HT-29 (cell line): ENCODE measurements at regions not wholly inside any gene's neighbourhood (a gene's known extent, or its start where the extent isn't known, plus 50 kb on each side); places are given as distances from the start of the nearest gene placed in this dataset.

Source experiments
- DNase-seq: peaks from one replicate; pipeline ENCODE4 v3.0.0-alpha.2; 2015; ENCODE audit warnings: low spot score

DNA sequence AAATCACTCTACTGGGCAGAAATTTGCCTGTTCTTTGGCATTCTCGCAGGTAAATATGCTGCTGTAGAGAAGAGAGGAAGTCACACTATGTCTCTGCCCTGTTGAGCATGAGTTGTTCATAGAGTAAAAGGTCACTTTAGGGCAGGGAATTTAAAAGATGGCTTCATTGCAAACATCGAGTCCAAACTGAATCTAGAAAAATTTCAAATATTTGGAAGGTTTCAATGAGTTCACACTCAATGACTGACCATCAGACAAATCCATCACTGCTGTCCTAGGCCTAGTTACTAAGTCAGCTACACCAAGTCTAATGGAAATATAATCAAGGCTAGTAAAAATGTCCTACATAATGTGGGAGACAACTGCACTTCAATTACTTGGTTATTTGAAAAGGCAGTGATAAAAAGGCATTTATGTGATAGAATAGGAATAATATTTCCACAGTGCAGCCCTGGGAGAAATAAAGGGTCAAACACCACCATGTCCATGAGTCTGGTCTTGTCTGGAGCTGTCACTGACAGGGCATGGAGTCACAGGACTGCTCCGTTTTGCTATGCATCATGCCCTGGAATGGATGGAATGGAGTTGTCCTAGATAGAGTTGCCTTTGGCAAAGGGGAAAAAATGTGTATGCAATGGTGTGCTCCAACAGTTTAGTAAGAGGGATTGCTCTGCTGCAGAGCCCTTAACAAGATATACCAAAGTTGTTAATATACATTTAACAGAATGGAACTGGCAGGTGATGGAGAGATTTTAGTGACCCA, 218.5 kb upstream of the DAPK1 start:
- DNase-seq = no peak

DNA sequence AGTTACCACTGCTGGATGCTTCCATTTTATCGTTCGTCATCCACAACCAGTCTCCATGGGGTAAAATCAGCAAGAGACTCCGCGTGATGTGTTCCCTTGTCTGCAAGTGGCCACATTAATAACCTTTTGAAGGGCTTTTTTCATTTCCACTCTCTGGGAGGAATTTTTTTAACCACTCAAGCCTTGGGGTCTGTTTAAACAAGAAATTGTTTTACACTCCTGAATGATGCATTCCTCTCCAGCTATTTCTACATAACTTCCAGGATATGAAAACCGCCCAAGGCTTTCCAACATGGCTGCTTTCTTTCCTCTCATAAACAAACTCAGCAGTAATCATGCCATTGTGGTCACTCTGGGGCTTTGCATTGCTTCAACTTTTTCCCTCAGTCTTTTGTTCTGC, 217.2 kb upstream of the DAPK1 start:
- DNase-seq = no peak

DNA sequence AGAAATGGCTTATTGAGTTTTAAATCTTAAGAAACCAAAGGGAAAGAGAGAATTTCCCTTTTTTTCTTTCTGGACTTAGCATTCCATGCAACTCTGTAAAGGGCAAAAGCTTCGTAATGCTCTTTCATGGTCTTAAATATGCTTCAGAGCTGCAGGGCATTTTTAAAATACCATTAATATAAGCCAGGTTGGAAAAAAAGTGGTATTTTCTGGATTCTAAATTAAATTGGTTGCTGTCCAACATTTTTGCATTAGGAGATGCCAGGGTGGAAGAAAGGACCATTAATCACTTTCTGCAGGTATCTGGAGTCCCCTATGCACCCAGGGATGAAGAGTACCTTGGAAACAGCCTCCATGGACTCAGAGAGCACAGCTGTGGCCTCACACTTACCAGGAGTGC, 215.1 kb upstream of the DAPK1 start:
- DNase-seq = no peak

DNA sequence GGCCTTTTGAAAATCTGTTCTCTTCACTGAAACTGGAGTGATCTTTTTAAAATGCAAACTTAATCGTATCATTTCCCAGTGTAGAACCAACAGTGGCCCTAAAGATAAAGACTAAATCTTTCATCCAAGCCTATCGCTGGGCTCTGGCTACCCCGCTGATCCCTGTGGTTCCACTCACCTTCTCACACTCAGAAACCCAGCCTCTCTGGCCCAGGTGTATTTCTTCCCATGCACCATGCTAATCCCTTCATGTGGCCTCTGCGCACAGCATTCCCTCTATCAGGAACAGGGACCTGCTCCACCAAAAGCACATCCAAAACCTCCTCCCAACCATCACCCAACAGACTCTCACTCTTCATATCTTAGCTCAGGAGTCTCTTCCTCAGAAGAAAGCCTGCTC, 214.1 kb upstream of the DAPK1 start:
- no peak for DNase-seq

DNA sequence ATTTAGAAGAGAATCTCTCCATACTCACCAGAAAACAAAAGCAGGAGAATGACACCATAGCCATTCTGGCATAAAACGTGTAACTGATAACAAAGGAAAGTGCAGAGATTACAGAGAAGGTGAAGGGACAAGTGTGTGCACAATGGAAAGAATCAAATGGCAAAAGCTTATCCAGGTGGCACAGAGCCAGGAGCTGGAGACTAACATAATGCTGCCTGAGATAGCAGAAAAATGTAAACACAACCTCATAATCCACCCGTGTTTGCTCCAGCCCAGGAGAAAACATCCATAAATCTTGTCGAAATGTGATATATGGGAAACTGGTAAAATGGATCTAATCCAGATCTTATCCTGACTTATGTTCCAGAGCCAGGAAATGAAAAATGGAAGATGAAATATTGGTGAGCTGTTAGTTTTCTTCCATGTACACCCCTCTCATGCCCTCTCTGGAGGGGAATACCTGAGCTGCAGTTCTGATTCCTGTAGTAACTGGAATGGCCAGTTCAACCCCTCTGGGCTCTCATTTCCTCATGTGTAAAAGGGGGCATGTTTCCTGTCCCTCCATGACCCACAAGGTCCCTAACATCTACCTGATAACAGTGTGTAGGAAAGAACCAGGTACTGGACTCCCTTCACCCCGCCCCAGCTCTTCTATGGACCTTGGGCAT, 212.3 kb upstream of the DAPK1 start:
- DNase-seq = peak; percentile 7

DNA sequence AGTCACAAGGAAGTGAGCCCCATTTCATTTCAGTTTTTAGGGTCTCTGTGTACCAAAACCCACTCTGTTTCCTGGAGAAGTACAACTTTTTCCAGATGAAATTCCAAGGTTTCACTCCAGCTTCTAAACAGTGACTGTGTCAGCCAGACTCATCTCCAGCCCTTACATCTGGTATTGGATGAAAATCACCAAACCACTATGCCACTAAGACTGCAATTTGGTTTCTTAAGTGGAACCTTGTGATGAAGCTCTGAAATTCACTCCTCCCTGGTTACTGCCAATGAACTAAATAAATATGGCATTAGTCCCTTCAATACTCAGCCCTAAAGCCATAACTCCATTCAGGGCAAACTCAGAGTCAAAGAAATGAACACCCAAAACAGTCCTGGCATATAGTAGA, 211.2 kb upstream of the DAPK1 start:
- DNase-seq = no peak

DNA sequence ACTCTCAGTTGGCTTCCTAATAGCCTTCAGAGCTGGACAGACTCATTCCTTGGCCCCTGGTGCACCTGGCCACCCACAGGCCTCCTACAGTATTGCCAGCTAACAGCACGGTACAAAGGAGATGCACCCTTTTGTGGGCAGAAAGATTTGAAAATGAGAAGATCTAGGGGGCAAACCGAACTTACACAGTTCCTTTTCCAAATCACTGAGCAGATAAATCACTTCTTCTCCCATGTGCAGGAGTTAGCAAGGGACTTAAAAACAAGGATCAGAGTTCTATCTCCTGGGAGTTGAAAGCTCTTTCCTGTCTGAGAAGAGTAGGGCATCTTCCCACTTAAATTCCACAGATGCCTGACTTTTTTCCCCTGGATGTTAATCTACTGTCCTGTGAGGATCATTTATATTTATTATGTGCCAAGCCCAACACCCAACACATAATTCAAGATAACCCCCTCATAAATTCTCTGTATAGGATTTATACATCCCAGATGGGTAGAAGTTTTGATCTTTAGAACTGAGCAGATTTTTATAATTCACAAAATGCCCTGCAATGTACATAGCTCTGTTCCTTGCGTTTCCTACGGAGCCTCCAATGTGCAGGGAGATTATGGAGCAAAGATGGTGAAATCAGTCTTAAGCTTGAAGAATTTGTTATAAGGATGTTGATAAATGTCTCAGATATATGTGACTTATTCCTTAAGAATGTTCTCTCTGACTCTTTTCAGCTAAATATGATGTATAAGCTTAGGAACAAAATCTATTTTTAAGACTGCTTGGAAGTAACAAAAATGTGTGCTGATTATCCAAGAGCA, 207.2 kb upstream of the DAPK1 start:
- DNase-seq = peak; percentile 4

DNA sequence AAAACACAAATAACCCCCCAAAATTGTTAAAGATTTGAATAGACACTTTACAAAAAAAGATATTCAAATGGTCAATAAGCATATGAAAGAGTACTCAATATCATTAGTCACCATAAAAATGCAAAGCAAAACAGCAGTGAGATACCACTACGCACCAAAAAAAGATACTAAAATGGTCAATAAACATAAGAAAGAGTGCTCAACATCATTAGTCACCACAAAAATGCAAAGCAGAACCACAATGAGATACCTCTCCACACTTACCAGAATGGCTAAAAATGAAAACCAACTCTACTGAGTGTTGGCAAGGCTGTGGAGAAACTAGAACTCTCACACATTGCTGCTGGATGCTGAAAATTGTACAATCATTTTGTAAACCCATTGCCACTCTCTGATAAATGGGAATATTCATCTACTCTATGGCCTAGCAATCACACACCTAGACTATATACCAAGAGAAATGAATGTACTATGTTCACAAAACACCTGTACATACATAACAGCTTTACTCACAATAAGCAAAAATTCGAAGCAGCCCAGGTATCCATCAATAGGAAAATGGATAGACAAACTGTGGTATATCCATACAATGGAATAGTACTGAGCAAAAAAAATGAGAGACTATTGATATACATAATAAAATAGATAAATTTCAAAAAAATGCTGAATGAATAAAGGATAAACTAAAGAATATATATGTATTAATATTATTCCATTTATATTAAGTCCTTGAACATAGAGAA, 205.0 kb upstream of the DAPK1 start:
- no peak for DNase-seq

DNA sequence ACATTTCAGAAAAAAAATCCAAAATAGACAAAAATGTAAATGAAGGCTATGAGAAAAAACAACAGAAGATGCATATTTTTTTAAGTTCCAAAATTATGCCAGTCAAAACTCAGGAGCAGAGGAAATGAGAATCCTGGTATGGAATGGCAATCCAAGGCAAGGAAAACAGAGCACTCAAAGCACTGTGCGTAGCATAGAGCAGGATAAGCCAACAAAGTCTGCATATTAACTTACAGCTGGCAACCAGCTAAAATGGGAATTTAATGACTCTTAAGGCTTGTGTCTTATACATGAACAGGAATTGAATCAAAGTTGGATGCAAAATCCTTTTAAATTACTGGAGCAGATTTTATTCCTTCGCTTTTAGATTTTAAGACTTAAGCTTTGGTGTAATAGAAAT, 203.5 kb upstream of the DAPK1 start:
- no peak for DNase-seq

DNA sequence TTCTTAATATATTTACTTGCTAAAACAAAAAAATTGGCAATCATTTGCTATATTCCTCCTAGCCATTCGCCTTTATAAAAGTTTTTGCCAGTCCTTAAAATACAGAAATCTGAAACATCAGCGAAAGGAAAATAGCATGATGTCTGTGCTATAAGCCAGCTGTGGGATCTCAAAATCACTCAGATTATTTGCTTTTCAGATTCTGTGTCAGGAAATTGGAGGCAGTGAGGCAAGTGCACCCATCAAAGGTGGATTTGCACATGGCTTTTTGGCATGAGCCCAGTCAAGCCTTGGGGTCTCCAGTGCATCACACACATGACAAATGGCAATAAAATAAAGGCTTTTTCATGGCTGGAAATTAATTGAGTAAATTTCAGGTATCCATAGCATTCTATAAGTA, 196.8 kb upstream of the DAPK1 start:
- DNase-seq = no peak

DNA sequence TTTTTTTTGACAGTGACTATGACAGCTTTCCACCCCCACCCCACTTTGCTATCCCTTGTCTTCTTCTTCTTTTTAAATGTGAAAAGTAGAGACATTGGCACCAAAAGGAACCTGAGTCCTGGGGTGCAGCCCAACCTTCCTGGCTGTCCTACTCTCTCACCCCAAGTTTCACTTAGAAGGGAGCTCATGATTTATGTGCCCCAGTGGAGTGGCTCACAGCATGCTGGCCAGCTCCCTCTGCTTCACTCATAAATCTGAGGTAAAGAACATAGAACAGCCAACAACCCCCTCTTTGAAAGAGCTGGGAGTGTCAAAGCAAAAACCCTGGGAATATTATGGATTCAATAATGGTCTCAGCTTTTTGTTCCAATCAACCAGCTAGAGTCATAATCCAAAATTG, 196.3 kb upstream of the DAPK1 start:
- DNase-seq = no peak

DNA sequence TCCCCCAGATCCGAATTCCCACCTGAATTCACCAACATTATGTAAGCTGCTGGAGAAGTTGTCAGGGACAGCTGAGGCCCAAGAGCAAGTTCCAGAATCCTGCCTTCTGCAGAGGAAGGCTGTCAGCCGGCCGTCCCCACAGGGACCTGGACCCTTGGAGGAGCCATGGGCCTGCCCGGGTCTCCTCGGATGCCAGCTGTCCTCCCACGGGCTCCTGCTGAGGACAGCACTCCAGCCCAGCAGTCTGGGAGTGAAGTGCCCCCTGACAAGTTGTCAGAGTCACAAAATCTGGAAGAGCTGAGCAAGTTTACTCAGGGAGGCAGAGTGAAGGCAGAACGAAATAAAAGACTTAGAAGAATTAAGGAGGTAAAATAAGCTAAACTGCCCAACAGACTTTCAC, 192.5 kb upstream of the DAPK1 start:
- no peak for DNase-seq

DNA sequence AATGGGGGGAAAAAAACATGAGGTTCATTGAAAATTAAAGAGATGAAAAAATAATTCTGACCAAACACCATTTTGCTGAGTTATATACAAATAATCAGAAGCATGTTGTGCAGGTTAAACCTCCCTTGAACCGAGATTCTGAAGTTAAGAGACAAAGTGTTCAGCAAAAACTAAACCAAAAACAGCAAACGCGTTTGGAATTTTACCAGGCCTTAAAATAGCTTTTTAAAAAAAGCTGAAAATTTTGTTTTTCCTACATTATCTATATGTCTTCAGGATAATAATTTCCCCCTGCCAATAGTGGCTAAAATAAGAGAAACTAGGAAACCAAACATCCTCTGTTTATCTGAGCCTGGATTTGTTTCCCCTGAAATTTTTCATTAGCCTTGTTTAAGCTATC, 191.7 kb upstream of the DAPK1 start:
- DNase-seq = no peak

DNA sequence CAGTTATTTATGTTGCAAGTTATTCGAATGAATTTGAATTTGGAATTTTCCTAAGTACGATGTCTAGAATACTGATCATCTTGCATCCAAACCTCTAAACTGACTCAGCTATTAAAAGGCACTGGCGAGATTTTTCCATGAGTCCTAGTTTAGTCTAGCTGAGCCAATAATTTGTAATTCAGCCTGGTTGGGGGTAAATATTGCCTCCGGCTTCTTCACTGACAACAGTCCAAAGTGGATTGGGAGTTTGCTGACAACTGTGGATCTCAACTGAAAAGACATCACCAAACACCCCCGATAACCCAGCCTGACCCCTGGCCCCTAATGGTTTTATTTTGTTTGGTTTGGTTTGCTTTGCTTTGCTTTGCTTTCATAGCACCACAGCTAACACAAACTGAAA, 189.8 kb upstream of the DAPK1 start:
- DNase-seq = no peak

DNA sequence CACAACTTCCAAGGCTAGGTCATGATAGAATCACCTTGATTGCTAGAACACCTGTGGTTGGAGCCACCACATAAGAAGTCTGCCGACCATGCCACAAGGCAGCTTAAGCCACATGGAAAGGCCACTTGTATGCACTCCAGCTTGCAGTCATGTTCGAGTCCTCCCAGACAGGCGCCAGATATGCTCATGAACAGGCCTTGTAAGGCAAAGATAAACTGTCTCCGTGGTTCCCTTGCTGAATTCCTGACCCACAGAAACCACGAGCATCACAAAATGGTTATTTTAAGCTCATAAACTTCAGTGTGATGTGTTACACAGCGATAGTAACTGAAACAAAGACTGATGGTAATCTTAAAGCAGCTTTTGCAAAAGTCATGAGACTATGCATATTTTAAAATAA, 188.4 kb upstream of the DAPK1 start:
- no peak for DNase-seq

DNA sequence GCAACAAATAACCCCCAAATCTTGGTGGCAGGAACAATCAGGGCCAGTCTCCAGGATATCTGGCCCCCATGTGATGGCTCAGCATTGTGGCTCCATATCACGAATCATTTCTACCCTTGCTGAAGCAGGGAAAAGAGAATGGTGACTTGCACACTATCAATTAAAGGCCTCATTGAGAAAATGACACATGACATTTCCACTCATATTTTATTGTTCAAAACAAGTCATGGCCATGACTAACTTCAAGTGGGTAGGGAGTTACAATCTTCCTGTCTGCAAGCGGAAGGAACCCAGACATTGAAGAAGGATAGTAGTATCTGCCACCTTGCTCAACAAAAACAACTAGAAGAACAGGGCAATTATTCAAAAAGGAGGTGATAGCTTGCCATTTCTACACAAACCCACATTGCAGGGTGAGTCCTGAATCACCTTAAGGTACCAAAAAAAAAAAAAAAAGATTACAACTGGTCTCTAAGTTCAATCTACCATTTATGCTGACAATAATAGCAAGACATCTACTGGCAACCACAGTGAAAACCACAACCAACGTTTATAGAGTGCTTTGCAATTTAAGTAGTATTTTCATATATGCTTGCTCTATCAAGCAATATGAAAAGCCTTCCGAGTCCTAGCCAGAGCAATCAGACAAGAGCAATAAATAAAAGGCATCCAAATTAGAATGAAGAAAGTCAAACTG, 186.7 kb upstream of the DAPK1 start:
- DNase-seq = no peak

DNA sequence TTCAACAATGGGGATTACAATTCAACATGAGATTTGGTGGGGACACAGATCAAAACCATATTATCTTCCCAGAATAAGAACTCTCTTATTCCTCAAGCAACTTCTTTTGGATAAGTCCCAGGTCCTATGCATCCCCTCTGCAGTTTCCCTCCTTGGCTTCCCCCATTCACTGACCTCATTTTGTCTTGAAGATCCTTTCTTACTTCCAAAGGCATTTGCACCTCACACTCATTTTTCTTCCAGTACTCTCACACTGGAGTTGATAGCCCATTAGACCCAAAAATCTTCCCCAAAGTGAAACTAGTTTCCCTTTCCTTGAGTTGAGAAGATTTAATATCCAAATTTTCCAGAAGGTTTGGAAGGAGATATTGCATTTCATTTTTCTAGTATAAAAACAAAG, 178.0 kb upstream of the DAPK1 start:
- no peak for DNase-seq

DNA sequence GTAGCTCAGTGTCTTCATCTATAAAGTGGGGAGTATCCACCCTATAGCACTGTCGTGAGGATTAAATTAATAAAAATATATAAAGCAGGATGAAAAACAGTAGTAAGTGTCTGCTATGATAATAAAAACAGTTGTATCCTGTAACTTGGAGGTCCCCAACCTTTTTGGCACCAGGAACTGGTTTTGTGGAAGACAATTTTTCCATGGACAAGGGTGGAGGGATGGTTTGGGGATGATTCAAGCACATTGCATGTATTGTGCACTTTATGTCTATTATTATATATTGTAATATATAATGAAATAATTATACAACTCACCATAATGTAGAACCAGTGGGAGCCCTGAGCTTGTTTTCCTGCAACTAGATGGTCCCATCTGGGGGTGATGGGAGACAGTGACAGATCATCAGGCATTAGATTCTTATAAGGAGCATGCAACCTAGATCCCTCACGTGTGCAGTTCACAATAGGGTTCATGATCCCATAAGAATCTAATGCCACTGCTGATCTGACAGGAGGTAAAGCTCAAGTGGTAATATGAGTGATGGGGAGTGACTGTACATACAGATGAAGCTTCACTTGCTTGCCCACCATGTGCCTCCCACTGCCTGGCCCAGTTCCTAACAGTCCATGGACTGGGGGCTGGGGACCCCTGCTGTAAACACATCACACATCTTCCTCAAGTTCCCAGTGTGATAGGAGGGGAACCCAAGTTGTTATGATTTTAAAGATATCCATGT, 177.4 kb upstream of the DAPK1 start:
- DNase-seq = no peak

DNA sequence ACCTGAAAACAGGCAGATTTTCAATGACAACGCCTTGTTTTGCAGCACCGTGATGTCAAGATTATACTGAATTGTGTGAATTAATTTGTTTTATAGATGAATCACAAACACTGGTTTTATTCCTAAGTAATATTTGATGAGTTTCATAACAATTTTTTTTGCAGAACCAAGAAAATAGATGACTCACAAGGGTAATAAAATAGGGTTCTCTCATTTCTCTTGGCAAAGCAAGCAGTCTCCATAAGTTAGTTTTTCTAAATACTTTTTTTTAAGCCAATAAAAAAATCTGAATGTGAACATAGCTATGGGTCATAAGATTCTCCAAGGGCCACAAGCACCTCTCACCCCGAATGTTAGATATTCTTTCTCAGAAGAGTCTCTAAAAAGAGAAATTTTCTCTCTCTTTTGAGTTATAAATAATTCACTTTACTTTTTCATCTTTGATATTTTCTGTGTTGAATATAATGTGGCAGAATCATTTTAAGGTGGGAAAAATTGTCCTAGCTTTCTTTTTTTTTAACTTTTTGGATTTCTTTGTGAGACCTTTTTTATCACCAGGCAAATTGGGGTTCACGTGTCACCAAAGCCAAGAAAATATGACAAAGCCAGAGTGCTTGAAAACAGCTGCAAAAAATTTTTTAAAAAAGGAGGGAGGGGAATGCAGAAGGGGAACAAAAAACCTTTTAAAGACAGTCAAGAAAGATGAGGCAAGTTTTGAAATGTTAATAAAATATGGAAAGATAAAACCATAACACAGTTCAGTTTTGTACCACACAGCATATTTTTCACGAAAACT, 174.6 kb upstream of the DAPK1 start:
- DNase-seq = no peak

DNA sequence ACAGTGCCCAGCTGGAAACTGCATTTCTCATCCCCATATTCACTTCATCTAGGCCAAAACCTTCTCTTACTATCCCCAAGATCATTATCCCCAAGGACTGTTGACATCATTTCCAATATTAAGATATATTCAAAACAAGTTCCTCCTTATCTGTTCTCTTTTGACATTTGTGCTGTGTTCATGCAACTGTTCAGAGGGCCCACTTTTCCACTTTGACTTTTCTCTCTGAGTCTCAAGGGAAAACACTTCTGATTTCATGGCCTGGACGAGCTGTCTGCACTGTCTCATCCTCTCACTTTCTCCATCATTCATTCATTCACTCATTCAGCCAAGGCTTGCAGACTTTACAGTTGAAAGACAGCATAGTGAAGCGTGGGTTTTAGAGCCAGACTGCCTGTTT, 173.7 kb upstream of the DAPK1 start:
- no peak for DNase-seq
